ENCODE measurements at regions not wholly inside any gene's neighbourhood (a gene's known extent, or its start where the extent isn't known, plus 50 kb on each side); places are given as distances from the start of the nearest gene placed in this dataset.

GRCh38 chr2:173557497-173557896 is 202.8 kb downstream of the CDCA7 start:
- Histone ChIP-seq H3K9me3 (no peaks in the 10 kb centered on the region), H3K4me1 (replicated peaks) (no peaks in the 10 kb centered on the region), H3K4me3 (no peak overlapping the region), H3K27ac (no peak overlapping the region), H3K36me3 (no peaks in the 10 kb centered on the region), H3K27me3 (replicated peaks; ENCODE audit: insufficient read depth) (no peaks in the 10 kb centered on the region)
- no peak for TF ChIP-seq POLR2AphosphoS5 (IDR thresholded peaks at IDR 0.05)
- no peak for TF ChIP-seq POLR2A (IDR thresholded peaks at IDR 0.05)
- TF ChIP-seq CTCF (IDR thresholded peaks at IDR 0.05) = no peak
- intact Hi-C loops (cut with DNase I) = no loop called here
- WGBS = 97% methylated on average over 2 of the region's 2 CpGs
- DNase-seq (ENCODE audit: low spot score) = no peak

GRCh38 chr2:173567493-173567892 is 212.8 kb downstream of the CDCA7 start:
- 52% methylated on average over 3 of the region's 3 CpGs for WGBS
- TF ChIP-seq POLR2A (IDR thresholded peaks at IDR 0.05) (no peak), CTCF (IDR thresholded peaks at IDR 0.05) (no peak), POLR2AphosphoS5 (IDR thresholded peaks at IDR 0.05) (no peak)
- intact Hi-C loops (cut with DNase I) = loop anchor here (10.0 kb wide), 1 partner anchor 163 kb away; no protein-coding TSS in a partner anchor
- Histone ChIP-seq H3K27ac (no peak overlapping the region), H3K27me3 (replicated peaks; ENCODE audit: insufficient read depth) (no peaks in the 10 kb centered on the region), H3K4me3 (no peak overlapping the region), H3K36me3 (no peaks in the 10 kb centered on the region), H3K9me3 (no peaks in the 10 kb centered on the region), H3K4me1 (replicated peaks) (no peaks in the 10 kb centered on the region)
- no peak for DNase-seq (ENCODE audit: low spot score)

GRCh38 chr2:173568054-173568453 is 213.4 kb downstream of the CDCA7 start:
- WGBS = 64% methylated on average over 3 of the region's 3 CpGs
- DNase-seq (ENCODE audit: low spot score) = no peak
- H3K27ac ChIP-seq = no peak overlapping the region
- H3K4me1 ChIP-seq (replicated peaks) = no peaks in the 10 kb centered on the region
- intact Hi-C loops (cut with DNase I) = loop anchor here (10.0 kb wide), 1 partner anchor 163 kb away; no protein-coding TSS in a partner anchor
- H3K27me3 ChIP-seq (replicated peaks; ENCODE audit: insufficient read depth) = no peaks in the 10 kb centered on the region
- TF ChIP-seq POLR2A (IDR thresholded peaks at IDR 0.05) (no peak), CTCF (IDR thresholded peaks at IDR 0.05) (peak in 1 of 4 experiments; percentile 7), POLR2AphosphoS5 (IDR thresholded peaks at IDR 0.05) (no peak)
- H3K4me3 ChIP-seq = no peak overlapping the region
- no peaks in the 10 kb centered on the region for H3K36me3 ChIP-seq
- H3K9me3 ChIP-seq = no peaks in the 10 kb centered on the region

GRCh38 chr2:173571021-173571821 is 216.5 kb downstream of the CDCA7 start:
- intact Hi-C loops (cut with DNase I) = loop anchor here (10.0 kb wide), 1 partner anchor 464 kb away; no protein-coding TSS in a partner anchor
- peak overlapping the region; percentile 64 to 68 for H3K27ac ChIP-seq
- H3K9me3 ChIP-seq = no peaks in the 10 kb centered on the region
- no peaks in the 10 kb centered on the region for H3K4me1 ChIP-seq (replicated peaks)
- H3K27me3 ChIP-seq (replicated peaks; ENCODE audit: insufficient read depth) = no peaks in the 10 kb centered on the region
- H3K4me3 ChIP-seq = peak overlapping the region in 1 of 2 donors; percentile 10
- peak; percentile 68 for DNase-seq (ENCODE audit: low spot score)
- WGBS = 9% methylated on average over 10 of the region's 10 CpGs
- H3K36me3 ChIP-seq = no peaks in the 10 kb centered on the region
- TF ChIP-seq CTCF (IDR thresholded peaks at IDR 0.05) = peak in 3 of 4 experiments; percentile 50 to 55 (median 51)
- TF ChIP-seq POLR2A (IDR thresholded peaks at IDR 0.05) = no peak
- peak; percentile 81 for TF ChIP-seq POLR2AphosphoS5 (IDR thresholded peaks at IDR 0.05)

Data from prostate gland (tissue), 2 donors.